ENCODE measurements at regions not wholly inside any gene's neighbourhood (a gene's known extent, or its start where the extent isn't known, plus 50 kb on each side); places are given as distances from the start of the nearest gene placed in this dataset.

DNA sequence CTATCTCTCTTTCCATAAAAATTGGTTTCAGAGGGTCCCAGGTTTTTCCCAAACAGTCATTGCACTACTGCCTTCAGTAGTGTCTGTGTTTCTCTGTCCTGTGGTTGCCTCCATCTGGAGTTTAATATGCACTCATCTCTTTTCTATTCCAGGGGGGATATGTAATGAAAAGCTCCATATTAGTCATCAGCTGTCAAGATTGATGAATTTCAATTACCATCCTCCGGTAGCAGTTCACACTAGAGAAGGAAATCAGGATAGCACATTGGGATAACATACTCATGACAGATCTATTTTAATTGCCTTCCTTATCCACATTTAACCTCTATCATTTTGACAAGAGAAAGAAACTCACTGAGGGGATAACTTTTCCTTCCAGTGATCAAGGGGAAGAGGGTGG lies 589.0 kb upstream of the SEL1L start:
- 70 to 83% methylated on average over 1 of the region's 1 CpG for WGBS, 2 donors
- DNase-seq (no peak), ATAC-seq (ENCODE audit: low FRiP score in 2 of 2) (no peak)
- no peaks in the 10 kb centered on the region for H3K9me3 ChIP-seq
- H3K27ac ChIP-seq, result no peak overlapping the region
- no peaks in the 10 kb centered on the region for H3K27me3 ChIP-seq
- TF ChIP-seq POLR2A (IDR thresholded peaks at IDR 0.05) (no peak), CTCF (IDR thresholded peaks at IDR 0.05) (no peak)
- H3K4me3 ChIP-seq, result no peak overlapping the region
- no peaks in the 10 kb centered on the region for H3K36me3 ChIP-seq
- no peaks in the 10 kb centered on the region for H3K4me1 ChIP-seq

DNA sequence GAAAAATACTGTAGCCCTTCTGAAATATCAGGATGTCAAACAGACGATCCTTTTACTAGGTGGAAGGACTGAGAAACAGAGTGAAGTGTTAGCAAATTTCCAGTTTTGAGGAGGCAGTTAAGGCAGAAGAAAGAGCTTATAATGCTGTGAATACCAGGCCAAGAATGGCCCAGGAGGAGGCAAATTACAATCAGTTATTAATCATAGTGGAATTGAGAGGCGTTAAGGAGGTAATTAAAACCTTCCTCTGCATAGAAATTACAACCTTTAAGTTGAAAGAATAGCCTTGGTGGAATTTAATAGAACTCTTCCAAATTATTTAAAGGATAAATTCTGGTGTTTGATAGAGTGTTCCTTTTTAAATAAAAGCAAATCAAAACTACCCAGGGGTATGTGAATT lies 590.9 kb upstream of the SEL1L start:
- Histone ChIP-seq H3K27me3 (no peaks in the 10 kb centered on the region), H3K4me3 (no peak overlapping the region), H3K4me1 (no peaks in the 10 kb centered on the region), H3K36me3 (no peaks in the 10 kb centered on the region), H3K27ac (no peak overlapping the region), H3K9me3 (no peaks in the 10 kb centered on the region)
- 64 to 87% methylated on average over 2 of the region's 2 CpGs for WGBS, 2 donors
- ATAC-seq (ENCODE audit: low FRiP score in 2 of 2) (no peak), DNase-seq (no peak)
- TF ChIP-seq EP300 (IDR thresholded peaks at IDR 0.05), result no peak
- TF ChIP-seq POLR2AphosphoS5 (IDR thresholded peaks at IDR 0.05), result no peak
- TF ChIP-seq CTCF (IDR thresholded peaks at IDR 0.05), result no peak
- TF ChIP-seq POLR2A (IDR thresholded peaks at IDR 0.05), result no peak

DNA sequence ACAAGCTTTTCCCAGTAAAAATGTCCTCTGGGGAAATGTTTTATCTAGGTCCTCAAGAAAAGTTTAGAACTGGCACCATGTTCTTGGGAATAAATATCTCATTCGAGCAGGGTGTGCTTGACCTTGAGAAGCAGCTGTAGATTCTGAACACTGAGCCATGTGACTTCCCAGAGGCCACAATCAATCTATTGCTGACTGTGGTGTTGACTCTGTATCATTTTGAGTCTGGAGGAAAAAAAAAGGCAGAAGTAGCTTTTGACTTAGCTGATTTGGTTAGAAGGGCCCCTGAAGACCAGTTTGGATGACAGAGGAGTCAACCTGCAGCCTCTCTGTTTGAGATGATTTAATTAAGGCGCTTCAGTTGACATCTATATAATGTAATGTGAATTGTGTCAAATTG lies 592.4 kb upstream of the SEL1L start:
- H3K4me1 ChIP-seq, result no peaks in the 10 kb centered on the region
- no peak for DNase-seq
- H3K36me3 ChIP-seq, result no peaks in the 10 kb centered on the region
- WGBS, 2 donors, result 53 to 54% methylated on average over 2 of the region's 2 CpGs
- ATAC-seq (ENCODE audit: low FRiP score in 2 of 2), result no peak
- H3K27ac ChIP-seq, result no peak overlapping the region
- H3K4me3 ChIP-seq, result no peak overlapping the region
- no peak for TF ChIP-seq EP300 (IDR thresholded peaks at IDR 0.05)
- TF ChIP-seq POLR2A (IDR thresholded peaks at IDR 0.05), result no peak
- TF ChIP-seq CTCF (IDR thresholded peaks at IDR 0.05), result no peak
- no peak for TF ChIP-seq POLR2AphosphoS5 (IDR thresholded peaks at IDR 0.05)
- no peaks in the 10 kb centered on the region for H3K9me3 ChIP-seq
- no peaks in the 10 kb centered on the region for H3K27me3 ChIP-seq

GRCh38 chr14:82134411-82134810 lies 600.8 kb upstream of the SEL1L start:
- DNase-seq (no peak), ATAC-seq (ENCODE audit: low FRiP score in 2 of 2) (no peak)
- no peak overlapping the region for H3K27ac ChIP-seq
- H3K27me3 ChIP-seq, result no peaks in the 10 kb centered on the region
- H3K9me3 ChIP-seq, result no peaks in the 10 kb centered on the region
- no peaks in the 10 kb centered on the region for H3K36me3 ChIP-seq
- 0% methylated on average over 1 of the region's 1 CpG for WGBS, 2 donors
- TF ChIP-seq EP300 (IDR thresholded peaks at IDR 0.05) (no peak), POLR2AphosphoS5 (IDR thresholded peaks at IDR 0.05) (no peak), CTCF (IDR thresholded peaks at IDR 0.05) (no peak), POLR2A (IDR thresholded peaks at IDR 0.05) (no peak)
- no peak overlapping the region for H3K4me3 ChIP-seq
- no peaks in the 10 kb centered on the region for H3K4me1 ChIP-seq

DNA sequence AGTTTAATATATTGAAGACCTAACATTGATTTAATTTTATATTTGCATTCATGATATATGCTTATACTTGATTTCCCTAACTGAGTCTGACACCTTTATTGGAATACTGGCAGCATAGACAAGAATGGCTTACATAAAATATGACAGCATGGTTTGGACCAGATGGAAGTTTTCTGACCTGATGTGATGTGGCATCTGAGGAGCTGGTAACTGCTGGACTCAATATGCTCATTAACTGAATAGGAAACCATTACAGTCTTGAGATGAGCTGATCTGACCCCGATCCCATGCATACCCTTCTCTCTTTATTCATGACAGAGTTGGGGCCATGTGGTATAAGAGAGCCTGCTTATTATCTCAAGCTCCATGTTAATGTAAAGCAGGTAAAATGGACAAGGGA lies 604.8 kb upstream of the SEL1L start:
- H3K4me1 ChIP-seq, result no peaks in the 10 kb centered on the region
- H3K27ac ChIP-seq, result no peak overlapping the region
- H3K27me3 ChIP-seq, result no peaks in the 10 kb centered on the region
- WGBS, 2 donors, result 33 to 74% methylated on average over 1 of the region's 1 CpG
- no peaks in the 10 kb centered on the region for H3K36me3 ChIP-seq
- TF ChIP-seq CTCF (IDR thresholded peaks at IDR 0.05) (no peak), POLR2A (IDR thresholded peaks at IDR 0.05) (no peak), EP300 (IDR thresholded peaks at IDR 0.05) (no peak), POLR2AphosphoS5 (IDR thresholded peaks at IDR 0.05) (no peak)
- DNase-seq (no peak), ATAC-seq (ENCODE audit: low FRiP score in 2 of 2) (no peak)
- H3K9me3 ChIP-seq, result peaks cover 0 to 10% (median 3%) of the 10 kb centered on the region in 4 donors
- no peak overlapping the region for H3K4me3 ChIP-seq

Measured in upper lobe of left lung (tissue), 6 donors.